Gastrocnemius medialis (tissue), 4 donors: ENCODE measurements at regions not wholly inside any gene's neighbourhood (a gene's known extent, or its start where the extent isn't known, plus 50 kb on each side); places are given as distances from the start of the nearest gene placed in this dataset.
"Not testable (repeated sequence)": the region's sequence is repeated elsewhere in the genome, so short reads cannot be mapped to it uniquely, and the experiment has no call there.

Source experiments
- CTCF ChIP-seq, 5 experiments: fragments of 450-650 bp in 3 of 5; fragments of 200-600 bp in 2 of 5; sonication (generic) in 2 of 5; IDR thresholded peaks in 4 of 5; conservative IDR thresholded peaks in 1 of 5; 1 replicate in 4 of 5; 2 replicates in 1 of 5; pipeline ENCODE4 v1.5.1; 2016 to 2019; ENCODE audit warnings: antibody characterized with exemption in 5 of 5, mild to moderate bottlenecking in 3 of 5, moderate library complexity in 3 of 5
- POLR2A ChIP-seq, 2 donors: fragments of 450-650 bp; IDR thresholded peaks; one replicate each; pipeline ENCODE4 v1.6.1; 2017; ENCODE audit warnings: antibody characterized with exemption in 2 of 2, mild to moderate bottlenecking in 2 of 2, moderate library complexity in 2 of 2

- not testable (repeated sequence) for TF ChIP-seq CTCF (IDR thresholded peaks at IDR 0.05 in 4 of 5, conservative IDR thresholded peaks at IDR 0.05 in 1 of 5); POLR2A (IDR thresholded peaks at IDR 0.05)
Measured at GRCh38 chr2:130264901-130265320, 66.7 kb upstream of the TUBA3E start.
